Stromal cell of bone marrow (primary cell): ENCODE measurements at regions not wholly inside any gene's neighbourhood (a gene's known extent, or its start where the extent isn't known, plus 50 kb on each side); places are given as distances from the start of the nearest gene placed in this dataset.

Source experiments
- DNase-seq: peaks from one replicate; pipeline ENCODE4 v3.0.0-alpha.2; 2012; ENCODE audit warnings: low read depth

DNA sequence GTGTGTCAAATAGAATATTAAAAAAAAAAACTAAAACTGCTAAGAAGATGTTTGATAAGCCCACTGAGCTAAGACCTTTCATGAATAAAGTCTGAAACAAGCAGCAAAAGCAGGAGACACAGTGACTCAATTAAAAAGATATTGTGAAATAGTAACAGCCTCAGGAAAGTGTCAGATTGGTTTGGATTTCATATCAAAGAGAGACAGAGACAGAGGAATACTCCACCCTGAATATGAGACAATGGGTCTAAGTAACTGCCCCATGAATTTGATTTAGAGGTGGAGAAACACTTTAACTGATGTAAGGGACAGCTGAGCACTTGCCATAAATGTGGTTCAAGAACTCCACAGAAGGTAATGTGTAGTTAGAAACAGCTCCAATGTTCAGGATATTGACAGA, 277.9 kb upstream of the FOXG1 start:
- DNase-seq = no peak

DNA sequence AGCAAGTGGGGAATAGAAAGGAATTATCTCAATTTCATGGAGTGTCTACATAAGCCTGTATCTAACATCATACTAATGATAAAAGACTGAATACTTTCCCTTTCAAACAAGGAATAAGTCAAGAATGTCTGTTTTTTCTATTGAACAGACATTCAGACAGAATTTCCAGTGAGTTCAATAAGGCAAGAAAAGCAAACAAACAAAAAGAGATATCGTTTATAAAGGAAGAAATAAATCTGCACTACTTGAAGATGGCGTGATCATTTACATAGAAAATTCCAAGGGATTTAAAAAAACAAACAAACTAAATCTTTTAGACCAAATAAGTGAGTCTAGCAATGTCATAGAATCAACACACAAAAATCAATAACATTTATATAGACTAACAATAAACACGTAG, 273.1 kb upstream of the FOXG1 start:
- no peak for DNase-seq

DNA sequence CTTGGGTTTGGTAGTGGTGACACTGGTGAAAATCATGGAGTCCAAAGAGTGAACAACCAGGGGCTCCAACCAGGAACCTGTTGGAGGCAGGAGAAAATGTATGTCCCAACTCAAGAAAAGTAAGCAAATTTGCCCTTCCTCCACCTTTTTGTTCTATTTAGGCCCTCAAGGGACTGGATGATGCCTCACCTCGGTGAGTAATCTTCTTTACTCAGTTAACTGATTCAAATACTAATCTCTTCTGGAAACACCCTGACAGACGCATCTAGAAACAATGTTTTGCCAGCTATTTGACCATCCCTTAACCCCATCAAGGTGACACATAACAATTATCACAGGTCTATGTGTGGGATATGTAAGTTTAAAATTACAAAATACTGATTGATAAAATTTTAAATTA, 272.4 kb upstream of the FOXG1 start:
- DNase-seq = no peak

DNA sequence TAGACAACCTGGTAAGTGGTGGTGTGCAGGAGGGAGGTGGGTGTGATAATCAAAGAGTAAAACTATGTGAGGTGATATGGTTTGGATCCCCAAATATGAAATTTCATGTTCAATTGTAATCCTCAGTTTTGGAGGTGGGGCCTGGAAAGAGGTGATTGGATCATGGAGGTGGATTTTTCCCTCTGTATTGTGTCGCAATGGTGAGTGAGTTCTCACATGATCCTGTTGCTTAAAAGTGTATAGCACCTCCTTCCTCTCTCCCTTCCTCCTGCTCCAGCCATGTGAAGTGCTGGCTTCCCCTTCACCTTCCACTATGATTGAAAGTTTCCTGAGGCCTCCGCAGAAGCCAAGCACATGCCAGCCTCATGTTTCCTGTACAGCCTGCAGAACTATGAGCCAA, 270.2 kb upstream of the FOXG1 start:
- DNase-seq = no peak

DNA sequence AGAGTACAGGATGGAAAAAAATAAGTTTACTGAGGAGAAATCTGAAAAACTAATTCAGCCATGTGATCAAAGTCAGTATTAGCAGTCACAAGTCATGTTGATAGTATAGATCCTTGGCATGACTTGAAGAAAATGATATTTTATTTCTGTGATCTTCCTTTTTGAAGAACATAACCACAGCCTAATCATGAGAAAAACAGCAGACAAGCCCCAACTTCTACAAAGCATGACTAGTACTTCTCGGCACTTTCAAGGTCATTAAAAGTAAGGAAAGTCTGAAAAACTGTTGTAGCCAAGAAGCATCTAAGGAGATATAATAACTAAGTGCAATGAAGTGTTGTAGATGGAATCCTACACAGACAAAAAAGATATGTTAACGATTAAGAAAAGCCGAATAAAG, 264.1 kb upstream of the FOXG1 start:
- no peak for DNase-seq

DNA sequence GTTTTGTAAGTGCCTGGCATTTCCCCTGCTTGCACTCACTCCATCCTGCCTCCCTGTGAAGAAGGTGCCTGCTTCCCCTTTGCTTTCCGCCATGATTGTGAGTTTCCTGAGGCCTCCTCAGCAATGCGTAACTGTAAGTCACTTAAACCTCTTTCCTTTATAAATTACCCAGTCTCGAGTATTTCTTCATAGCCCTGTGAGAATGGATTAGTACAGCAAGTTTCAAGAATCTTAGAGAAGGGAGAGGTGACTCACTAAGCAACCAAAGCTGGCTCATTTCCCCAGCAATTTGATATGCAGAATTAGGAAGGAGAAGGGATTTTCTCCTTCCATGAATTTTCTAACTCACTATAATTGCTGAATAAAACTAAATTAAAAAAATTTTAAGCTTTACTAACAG, 251.0 kb upstream of the FOXG1 start:
- DNase-seq = peak; percentile 53

DNA sequence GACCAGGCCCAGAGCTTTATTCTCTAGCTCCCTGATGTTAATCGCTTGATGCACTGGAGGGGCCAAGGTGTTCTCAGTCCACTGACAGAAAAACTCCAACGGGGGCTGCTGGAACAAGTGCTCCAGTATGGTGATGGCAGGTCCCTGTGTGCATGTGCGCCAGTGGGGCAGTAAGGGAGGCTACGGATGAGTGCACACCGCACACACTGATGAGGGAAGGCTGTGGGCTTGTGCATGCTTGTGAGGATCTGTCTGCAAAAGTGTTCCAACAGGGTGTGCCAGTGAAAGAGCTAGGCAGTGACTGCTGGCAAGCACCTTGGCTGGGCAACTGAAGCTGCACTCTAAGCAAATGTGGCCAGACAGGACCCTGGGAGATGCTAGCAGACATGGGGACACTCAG, 229.7 kb upstream of the FOXG1 start:
- DNase-seq = no peak

DNA sequence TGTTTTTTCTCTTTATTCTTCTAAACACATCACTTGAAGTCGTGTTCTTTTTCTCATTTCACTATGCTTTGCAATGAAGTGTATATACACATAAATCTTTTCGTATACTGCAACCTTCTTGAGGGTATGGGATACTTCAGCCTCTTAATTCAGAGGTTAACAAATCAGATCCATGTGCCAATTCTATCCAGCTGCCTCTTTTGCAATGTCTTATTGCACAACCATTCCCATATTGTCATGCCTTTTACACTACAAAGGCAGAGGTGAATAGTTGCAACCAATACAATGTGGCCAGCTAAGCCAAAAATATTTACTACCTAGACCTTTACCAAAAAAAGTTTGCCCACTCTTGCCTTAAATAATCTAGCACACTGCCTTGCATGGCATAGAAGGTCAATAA, 224.5 kb upstream of the FOXG1 start:
- DNase-seq = no peak

DNA sequence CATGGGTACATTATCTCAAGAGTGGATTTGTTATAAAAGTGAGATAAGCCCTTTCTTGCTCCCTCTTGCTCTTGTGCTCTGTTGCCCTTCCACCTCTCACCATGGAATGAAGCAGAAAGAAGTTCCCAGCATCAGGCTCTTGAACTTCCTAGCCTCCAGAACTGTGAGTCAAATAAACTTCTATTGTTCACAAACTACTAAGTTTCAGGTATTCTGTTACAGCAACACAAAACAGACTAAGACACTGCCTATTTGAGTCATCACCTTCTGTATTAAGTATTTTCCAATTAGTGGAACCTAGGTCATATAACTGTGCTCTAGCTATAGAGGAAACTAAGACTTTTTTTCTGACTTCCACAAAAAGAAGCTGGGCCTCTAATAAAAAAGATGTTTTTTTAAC, 201.2 kb upstream of the FOXG1 start:
- no peak for DNase-seq

DNA sequence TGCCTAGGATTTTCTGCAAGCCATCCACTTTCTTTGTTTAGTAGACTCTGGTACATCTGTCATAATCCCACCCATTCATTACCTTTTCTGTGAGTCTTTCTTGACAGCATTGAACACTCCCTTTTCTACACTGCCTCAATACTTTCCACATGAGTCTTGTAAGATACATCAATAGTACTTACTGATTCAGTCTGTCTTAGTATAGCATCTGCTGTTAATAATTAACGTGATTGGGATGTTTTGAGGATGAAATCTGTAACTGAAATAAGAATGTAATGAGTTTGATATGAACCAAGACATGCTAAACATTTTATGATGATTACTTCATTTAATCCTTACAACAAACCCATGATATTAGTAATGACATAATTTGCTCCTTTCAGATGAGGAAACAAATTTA, 196.2 kb upstream of the FOXG1 start:
- no peak for DNase-seq

DNA sequence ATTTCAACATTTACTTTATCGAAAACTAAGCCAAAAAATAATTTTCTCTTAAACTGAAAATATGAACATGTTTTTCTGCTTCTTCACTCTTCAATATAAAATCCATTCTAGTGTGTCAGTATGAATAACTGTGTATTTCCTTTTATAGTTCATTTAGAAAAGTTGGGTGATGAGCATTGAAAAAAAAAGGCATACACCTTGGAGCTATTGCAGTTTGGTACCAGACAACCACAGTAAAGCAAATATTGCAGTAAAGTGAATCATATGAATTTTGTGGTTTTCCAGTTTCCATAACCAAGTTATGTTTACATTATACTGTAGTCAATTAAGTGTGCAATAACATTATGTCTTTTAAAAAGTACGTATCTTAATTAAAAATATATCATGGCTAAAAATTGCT, 195.0 kb upstream of the FOXG1 start:
- DNase-seq = no peak

DNA sequence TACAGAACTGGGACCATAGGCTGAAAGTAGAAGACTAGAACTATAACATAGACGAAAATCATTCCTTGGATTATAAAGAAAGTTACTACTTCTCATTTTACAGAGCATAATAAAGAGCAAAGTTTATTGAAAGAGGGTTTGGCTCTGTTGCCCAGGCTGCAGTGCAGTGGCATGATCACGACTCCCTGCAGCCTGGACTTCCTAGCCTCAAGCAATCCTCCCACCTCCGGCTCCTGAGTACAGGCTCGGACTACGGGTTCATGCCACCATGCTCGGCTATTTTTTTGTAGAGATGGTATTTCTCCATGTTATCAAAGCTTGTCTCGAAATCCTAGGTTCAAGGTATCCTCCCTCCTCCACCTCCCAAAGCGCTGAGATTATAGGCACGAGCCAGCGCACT, 190.1 kb upstream of the FOXG1 start:
- DNase-seq = no peak

DNA sequence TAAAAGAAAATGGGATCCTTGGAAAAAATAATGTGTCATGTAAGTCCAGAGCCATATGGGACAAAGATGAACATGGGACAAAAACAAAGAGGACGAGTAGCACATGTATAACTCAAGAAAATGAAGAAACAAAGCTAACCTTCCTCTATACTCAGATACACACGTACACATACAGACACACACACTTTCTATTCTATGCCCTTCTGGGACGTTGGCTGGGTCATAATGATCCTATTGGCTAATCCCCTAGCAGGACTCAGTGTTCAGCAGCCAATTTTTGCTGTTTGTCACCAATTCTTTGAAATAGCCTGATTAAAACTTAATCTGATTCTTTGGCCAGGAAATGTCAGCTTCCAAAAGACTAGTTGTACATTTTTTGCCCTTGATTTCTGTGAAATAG, 189.4 kb upstream of the FOXG1 start:
- DNase-seq = no peak

DNA sequence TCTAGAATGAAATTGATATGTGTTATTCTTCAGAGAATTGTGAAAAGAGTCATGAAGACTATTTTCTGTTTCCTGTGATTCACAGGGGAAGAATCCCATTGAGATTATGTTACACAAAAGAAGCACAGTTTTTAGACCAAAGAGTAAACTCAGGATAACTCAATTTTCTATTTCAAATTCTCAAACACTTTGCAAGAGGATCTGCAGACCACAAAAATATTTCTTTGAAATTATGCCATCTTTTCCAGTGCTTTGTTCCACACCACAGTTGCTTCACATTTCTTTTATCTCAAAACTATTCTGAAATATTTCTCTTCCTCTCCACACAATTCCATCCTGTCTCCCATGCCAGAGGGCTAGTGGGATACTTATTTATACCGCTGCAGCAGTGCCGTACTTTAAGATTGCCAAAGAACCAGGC, 188.9 kb upstream of the FOXG1 start:
- DNase-seq = peak; percentile 38

DNA sequence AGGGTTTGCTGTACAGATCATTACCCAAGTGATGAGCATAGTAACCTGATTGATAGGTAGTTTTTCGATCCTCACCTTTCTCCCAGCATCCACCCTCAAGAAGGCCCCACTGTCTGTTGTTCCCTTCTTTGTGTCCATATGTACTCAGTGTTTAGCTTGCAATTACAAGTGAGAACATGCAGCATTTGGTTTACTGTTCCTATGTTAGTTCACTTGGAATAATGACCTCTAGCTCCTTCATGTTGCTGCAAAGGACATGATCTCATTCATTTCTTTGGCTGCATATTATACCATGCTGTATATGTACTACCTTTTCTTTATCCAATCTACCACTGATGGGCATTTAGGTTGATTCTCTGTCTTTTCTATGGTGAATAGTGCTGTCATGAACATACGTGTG, 181.6 kb upstream of the FOXG1 start:
- DNase-seq = no peak

DNA sequence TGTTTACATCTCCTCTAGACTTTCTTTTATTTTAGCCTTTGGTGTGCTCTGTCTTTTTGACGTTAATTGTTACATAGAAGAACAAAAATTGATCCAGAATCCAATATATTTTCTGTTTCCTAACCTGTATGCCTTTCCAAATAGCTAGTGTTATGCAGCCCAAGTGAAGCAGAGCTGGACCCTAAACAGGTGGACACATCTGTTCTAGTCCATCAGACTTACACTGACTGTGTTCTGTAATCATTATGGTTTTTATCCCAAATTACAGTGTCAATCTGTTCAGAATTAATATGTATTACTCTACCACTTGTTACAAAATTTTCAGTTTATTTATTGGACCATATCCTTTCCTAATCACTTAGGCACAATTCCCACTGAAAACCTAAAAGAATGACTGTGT, 176.8 kb upstream of the FOXG1 start:
- DNase-seq = no peak

DNA sequence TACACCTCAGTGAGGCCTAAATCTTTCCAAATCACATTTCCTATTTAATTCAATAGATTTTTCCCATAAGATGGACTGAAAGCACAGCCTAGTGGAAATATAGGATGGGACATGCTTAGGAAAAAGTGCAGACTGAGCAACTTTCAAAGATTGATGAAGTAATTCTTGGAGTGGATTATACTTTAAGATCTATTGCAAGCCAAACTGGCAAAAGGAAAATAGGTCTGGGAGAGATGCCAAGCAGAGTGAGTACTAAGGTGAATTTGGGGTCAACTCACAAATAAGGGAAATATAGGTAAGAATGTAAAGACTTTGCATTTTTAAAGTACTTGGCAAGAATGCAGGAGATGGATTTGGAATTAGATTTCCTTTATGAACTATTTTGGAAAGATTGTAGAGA, 170.2 kb upstream of the FOXG1 start:
- no peak for DNase-seq

DNA sequence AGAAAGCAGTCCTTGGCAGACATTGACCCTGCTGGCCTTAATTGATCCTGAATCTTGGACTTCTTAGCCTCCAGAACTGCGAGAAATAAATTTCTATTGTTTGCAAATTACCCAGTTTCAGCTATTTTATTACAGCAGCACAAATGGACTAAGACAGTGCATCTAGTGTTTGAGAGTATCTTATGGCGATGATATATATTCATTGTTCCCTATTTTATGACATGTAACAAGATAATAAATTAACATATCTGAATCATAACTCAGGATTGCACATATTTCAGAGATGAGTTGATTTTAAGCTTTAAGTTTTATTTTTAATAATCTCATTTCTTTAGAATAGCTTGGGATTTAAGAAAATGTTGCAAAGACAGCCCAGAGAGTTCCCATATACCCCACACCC, 167.4 kb upstream of the FOXG1 start:
- no peak for DNase-seq

DNA sequence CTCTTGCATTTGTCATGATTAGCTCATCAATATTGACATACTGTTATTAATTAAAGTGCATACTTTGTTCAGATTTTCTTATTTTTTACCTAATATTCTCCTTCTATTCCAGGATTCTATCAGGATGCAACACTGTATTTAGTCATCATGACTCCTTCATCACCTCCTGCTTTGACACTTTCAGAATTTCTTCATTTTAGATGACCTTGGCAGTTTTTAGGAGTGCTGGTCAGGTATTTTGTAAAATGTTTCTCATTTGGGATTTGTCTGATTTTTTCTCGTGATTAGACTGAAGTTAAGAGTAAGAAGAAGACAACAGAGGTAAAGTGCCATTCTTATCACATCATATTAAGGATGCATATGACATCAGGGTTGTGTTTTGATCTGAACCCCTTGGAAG, 167.0 kb upstream of the FOXG1 start:
- no peak for DNase-seq

DNA sequence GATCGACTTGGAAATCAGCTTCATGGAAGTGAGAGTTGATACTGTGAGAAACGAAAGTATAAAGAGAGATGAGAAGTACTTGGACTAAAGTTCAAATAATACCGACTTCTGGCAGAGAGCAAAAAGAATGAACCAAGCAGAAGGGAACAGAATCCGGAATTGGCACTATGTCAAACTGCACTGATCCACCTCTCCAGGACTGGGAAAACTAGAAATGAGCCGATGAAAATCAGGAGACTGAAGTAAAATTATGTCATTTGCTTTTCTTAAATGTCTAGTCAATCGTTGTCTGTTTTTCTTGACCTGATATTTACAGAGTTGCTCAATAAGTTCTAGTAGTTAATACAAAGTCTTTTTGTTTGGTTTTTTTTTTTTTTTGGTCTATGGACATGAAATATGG, 163.0 kb upstream of the FOXG1 start:
- DNase-seq = no peak

DNA sequence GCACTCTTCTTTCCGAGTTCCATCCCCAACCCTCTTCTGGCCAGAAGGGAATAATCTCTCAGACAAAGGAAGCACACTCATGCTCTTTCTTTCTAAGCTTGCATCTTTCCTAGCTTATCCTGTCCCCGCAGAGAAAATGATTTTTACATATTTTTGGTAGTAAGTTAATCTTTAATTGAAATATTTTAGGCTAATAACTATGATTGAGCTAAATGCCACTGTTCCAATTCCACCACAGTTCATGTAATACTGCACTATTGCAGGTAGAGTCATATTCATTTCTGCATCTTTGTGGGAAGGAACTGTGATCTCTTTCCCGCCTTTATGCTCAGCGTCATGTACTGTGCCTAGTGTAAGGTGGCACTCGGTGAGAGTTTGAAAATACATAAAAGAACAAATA, 158.9 kb upstream of the FOXG1 start:
- DNase-seq = no peak

DNA sequence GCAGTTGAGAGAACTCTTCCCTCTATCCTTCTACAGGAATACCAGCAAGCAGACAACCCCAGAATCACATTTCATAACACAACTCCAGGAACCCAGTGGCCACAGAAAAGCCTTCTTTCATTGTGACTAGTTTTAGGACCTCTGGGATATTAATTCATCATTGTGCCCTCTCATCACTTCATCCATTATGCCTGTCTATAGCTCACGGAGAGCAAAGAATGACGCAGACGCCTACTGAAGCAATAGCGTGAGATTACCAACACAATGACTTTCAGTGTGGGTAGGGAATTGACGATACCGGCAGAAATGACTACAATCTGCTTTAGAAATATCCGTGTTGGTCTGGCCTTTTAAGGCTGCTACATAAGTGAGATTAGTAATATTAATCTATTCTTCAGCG, 158.1 kb upstream of the FOXG1 start:
- no peak for DNase-seq

DNA sequence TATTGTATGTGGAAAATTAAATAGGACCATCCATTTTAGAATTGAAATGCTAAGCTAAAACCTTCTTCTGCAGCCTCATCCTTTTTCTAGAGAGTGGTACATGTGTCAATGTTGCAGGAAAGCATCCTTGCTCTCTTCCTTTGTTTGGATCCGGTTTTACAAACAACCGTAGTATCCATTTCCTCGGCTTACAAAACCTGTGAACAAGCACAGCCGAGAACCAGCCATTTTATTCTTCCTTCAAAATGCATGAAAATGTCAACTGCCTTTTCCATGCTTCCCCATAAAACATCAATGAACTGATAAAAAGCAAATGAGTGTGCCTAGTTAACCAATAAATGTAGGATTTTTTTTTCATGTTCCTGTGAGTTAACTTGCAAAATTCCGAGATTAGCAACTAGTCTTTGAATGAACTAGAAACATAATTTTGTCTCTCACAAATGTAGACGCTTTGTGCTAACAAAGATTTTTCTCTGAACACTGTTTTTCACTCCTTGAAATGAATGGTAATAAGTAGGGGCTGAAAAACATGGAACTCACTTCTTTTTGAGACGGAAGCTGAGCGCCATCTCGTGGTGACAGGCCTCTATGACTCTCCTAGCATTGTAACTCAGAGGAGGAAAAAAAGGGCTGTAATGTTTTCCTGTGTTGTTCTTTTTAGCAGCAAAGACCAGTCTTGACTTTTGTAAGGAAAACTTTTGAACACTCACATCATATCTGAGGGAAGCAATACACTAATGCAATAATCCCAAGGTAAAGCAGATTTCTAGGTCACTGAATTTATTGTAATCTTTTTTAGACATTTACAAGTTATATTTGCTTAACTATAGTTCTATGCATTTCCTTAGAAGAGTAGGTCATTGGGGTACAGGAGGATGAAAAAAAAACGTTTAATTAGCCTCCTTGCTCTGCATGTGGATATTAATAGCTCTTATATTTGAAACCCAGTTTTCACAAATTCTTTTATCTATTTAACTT, 157.4 kb upstream of the FOXG1 start:
- peak; percentile 27 for DNase-seq

DNA sequence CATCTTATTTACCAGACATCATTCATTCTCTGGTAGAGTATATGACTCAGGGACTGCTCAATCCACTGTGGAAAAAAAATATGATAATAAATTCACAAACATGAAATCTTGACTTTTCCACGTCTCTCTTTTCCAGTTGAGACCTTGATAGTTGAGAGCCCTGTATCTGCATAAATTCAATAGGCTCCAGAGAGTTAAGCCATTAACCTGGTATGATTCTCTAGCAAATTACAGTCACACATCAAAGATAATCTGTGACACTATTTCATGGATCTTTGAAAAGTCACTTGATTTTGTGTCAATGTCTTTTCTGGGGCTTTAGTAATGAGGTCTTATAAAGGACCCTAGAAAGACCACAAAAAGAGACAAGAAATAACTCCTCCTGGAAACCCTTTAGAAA, 154.2 kb upstream of the FOXG1 start:
- no peak for DNase-seq
